ENCODE measurements at regions not wholly inside any gene's neighbourhood (a gene's known extent, or its start where the extent isn't known, plus 50 kb on each side); places are given as distances from the start of the nearest gene placed in this dataset.

DNA sequence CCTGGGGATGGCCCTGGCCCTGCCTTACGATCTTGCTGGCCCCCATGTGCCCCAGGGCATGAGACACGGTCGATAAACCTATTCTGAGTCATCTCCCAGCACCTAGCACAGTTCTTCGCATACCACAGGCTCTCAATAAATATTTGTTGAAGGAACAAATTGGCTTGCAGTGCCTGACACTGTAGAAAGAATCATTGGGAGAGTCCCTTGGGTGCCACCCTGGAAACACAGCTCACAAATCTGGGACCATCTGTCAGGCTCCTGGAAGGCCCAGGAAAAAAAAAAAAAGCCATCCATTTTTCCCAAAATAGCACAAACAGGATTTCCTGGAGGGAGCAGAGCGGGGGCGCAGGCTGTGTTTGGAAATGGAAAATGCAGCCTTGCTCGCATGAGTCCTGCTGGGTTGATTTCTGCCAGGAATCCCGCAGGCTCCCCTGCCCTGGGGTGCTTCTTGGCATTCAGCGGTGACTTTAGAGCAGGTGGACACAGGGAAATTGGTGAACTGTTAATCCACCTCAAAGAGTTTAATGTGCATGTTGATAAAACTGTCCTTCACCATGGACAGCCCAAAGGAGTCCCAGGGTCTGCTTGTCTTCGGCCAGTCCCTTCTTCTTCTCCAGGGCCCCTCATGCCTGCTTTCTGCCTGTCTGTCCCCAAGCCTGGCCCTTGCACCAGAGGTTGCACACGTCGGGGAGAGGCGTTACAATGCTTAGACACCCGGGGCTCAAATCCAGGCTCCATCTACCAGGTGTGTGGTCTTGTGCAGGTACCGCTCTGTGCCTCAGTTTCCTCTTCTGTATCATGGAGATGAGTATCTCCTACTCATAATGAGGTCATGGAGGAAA is 106.1 kb upstream of the RFLNA start (continued):
- TF ChIP-seq STAT6 (CRISPR knock-in tag; IDR thresholded peaks at IDR 0.05; ENCODE audit: borderline replicate concordance) (no peak), RXRB (CRISPR knock-in tag; IDR thresholded peaks at IDR 0.05; ENCODE audit: borderline replicate concordance) (no peak), KDM6A (CRISPR knock-in tag; IDR thresholded peaks at IDR 0.05; ENCODE audit: low read depth) (no peak), ONECUT2 (CRISPR knock-in tag; IDR thresholded peaks at IDR 0.05) (peak; percentile 78), CENPBD1 (CRISPR knock-in tag; IDR thresholded peaks at IDR 0.05; ENCODE audit: borderline replicate concordance, low read depth) (no peak), ZNF503 (CRISPR knock-in tag; IDR thresholded peaks at IDR 0.05) (0 out of 2 replicates have a peak, but pooled peaks have one; percentile 21), ARHGAP35 (CRISPR knock-in tag; IDR thresholded peaks at IDR 0.05; ENCODE audit: borderline replicate concordance) (no peak), NFE2L2 (IDR thresholded peaks at IDR 0.05; ENCODE audit: low read length) (no peak), MIER2 (CRISPR knock-in tag; IDR thresholded peaks at IDR 0.05) (no peak), ZKSCAN5 (CRISPR knock-in tag; IDR thresholded peaks at IDR 0.05) (no peak), THYN1 (CRISPR knock-in tag; IDR thresholded peaks at IDR 0.05; ENCODE audit: borderline replicate concordance, low read depth) (no peak), ZNF777 (CRISPR knock-in tag; IDR thresholded peaks at IDR 0.05) (no peak), KAT8 (CRISPR knock-in tag; IDR thresholded peaks at IDR 0.05) (no peak), ZNF781 (CRISPR knock-in tag; IDR thresholded peaks at IDR 0.05; ENCODE audit: borderline replicate concordance, not compliant biosample characterization) (no peak), TBP (CRISPR knock-in tag; IDR thresholded peaks at IDR 0.05) (no peak), REST (IDR thresholded peaks at IDR 0.05; ENCODE audit: borderline replicate concordance in 1 of 2, low read depth in 1 of 2, low read length in 2 of 2) (no peak), HNRNPK (IDR thresholded peaks at IDR 0.05; ENCODE audit: low read depth, low read length, poor library complexity, severe bottlenecking) (no peak)
- TF ChIP-seq, protein P1, sequence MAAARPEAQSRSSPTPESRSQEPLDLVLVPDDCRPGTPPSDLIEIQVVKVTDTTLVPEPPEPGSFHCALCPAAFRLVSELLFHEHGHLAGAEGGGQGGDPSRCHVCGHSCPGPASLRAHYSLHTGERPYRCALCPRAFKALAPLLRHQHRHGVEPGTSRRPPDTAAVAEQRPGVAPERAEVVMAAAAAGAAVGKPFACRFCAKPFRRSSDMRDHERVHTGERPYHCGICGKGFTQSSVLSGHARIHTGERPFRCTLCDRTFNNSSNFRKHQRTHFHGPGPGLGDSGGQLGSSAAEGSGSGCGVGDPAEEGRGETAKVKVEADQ (CRISPR knock-in tag; IDR thresholded peaks at IDR 0.05; ENCODE audit: borderline replicate concordance) = no peak
